Prostate gland (tissue), 2 donors: ENCODE measurements at regions not wholly inside any gene's neighbourhood (a gene's known extent, or its start where the extent isn't known, plus 50 kb on each side); places are given as distances from the start of the nearest gene placed in this dataset.
"Not testable (repeated sequence)": the region's sequence is repeated elsewhere in the genome, so short reads cannot be mapped to it uniquely, and the experiment has no call there.

Experiments
- DNase-seq: peaks from one replicate; pipeline ENCODE4 v3.0.0-alpha.2; 2019; ENCODE audit warnings: low spot score
- H3K27ac ChIP-seq, 2 donors: fragments of 200-600 bp; sonication (generic); 2 replicates each; pipeline ENCODE4 v1.5.1; 2017 to 2019
- H3K27me3 ChIP-seq: fragments of 200-600 bp; sonication (generic); replicated peaks from 2 replicates; pipeline ENCODE4 v1.5.1; 2019; ENCODE audit not compliant: insufficient read depth
- H3K36me3 ChIP-seq, 2 donors: fragments of 200-600 bp; sonication (generic); 1 replicate in 1 of 2; 2 replicates in 1 of 2; pipeline versions ENCODE4 v1.5.1 to v1.8.1; 2017 to 2019
- H3K4me1 ChIP-seq: fragments of 200-600 bp; sonication (generic); replicated peaks from 2 replicates; pipeline ENCODE4 v1.5.1; 2019
- H3K4me3 ChIP-seq, 2 donors: fragments of 200-600 bp; sonication (generic); 2 replicates each; pipeline ENCODE4 v1.5.1; 2017 to 2019
- H3K9me3 ChIP-seq: fragments of 200-600 bp; sonication (generic); 2 replicates; pipeline ENCODE4 v1.5.1; 2017
- CTCF ChIP-seq, 4 experiments: fragments of 200-600 bp in 2 of 4; fragments of 450-650 bp in 2 of 4; sonication (generic) in 2 of 4; IDR thresholded peaks; 1 replicate in 3 of 4; 2 replicates in 1 of 4; pipeline ENCODE4 v1.5.1; 2016 to 2019; ENCODE audit warnings: antibody characterized with exemption in 4 of 4, mild to moderate bottlenecking in 2 of 4, moderate library complexity in 2 of 4
- POLR2A ChIP-seq: fragments of 450-650 bp; IDR thresholded peaks from one replicate; pipeline ENCODE4 v1.6.1; 2016; ENCODE audit warnings: antibody characterized with exemption, mild to moderate bottlenecking
- POLR2AphosphoS5 ChIP-seq: sonication (generic); formaldehyde crosslinking; IDR thresholded peaks from one replicate; pipeline ENCODE4 v1.6.1; 2017; ENCODE audit warnings: antibody characterized with exemption
- WGBS: methylation state at CpG from one replicate; pipeline ENCODE4 v1.1.5; 2018; 5-methylcytosine and 5-hydroxymethylcytosine counted together
- intact Hi-C: fragments of 100-400 bp; cut with DNase I; formaldehyde crosslinking; loops from one replicate; pipeline ENCODE4 v1.14.2; 2022

GRCh38 chr20:53808733-53809132 is 215.1 kb upstream of the ZNF217 start:
- 87% methylated on average over 3 of the region's 3 CpGs for WGBS
- TF ChIP-seq CTCF (IDR thresholded peaks at IDR 0.05): no peak
- TF ChIP-seq POLR2A: no peak
- TF ChIP-seq POLR2AphosphoS5: no peak
- intact Hi-C loops: no loop called here
- Histone ChIP-seq H3K9me3 (no peaks in the 10 kb centered on the region), H3K36me3 (no peaks in the 10 kb centered on the region), H3K27ac (no peak overlapping the region), H3K27me3 (no peaks in the 10 kb centered on the region), H3K4me1 (no peaks in the 10 kb centered on the region), H3K4me3 (no peak overlapping the region)
- no peak for DNase-seq

GRCh38 chr20:53808302-53808701 is 214.7 kb upstream of the ZNF217 start:
- H3K4me3 ChIP-seq, H3K4me1 ChIP-seq, H3K9me3 ChIP-seq, H3K27me3 ChIP-seq, DNase-seq, H3K36me3 ChIP-seq, H3K27ac ChIP-seq, intact Hi-C loops: not testable (repeated sequence)
- WGBS: 95% methylated on average over 10 of the region's 10 CpGs

GRCh38 chr20:53806683-53807401 is 213.2 kb upstream of the ZNF217 start:
- no peak overlapping the region for H3K27ac ChIP-seq
- no peaks in the 10 kb centered on the region for H3K27me3 ChIP-seq
- TF ChIP-seq CTCF (IDR thresholded peaks at IDR 0.05): no peak
- TF ChIP-seq POLR2A: no peak
- no peak for TF ChIP-seq POLR2AphosphoS5
- no peaks in the 10 kb centered on the region for H3K36me3 ChIP-seq
- intact Hi-C loops: no loop called here
- no peaks in the 10 kb centered on the region for H3K4me1 ChIP-seq
- H3K4me3 ChIP-seq: no peak overlapping the region
- WGBS: 89% methylated on average over 6 of the region's 6 CpGs
- no peaks in the 10 kb centered on the region for H3K9me3 ChIP-seq
- no peak for DNase-seq

- Histone ChIP-seq H3K36me3 (no peaks in the 10 kb centered on the region), H3K4me3 (no peak overlapping the region), H3K9me3 (no peaks in the 10 kb centered on the region), H3K27me3 (no peaks in the 10 kb centered on the region), H3K4me1 (no peaks in the 10 kb centered on the region), H3K27ac (no peak overlapping the region)
- 45% methylated on average over 5 of the region's 5 CpGs for WGBS
- TF ChIP-seq POLR2A (no peak), CTCF (IDR thresholded peaks at IDR 0.05) (no peak), POLR2AphosphoS5 (no peak)
- intact Hi-C loops: no loop called here
- no peak for DNase-seq
Observed at GRCh38 chr20:53805895-53806384, 212.3 kb upstream of the ZNF217 start.

GRCh38 chr20:53804920-53805894 is 211.6 kb upstream of the ZNF217 start:
- Histone ChIP-seq H3K36me3 (no peaks in the 10 kb centered on the region), H3K27me3 (no peaks in the 10 kb centered on the region), H3K4me1 (no peaks in the 10 kb centered on the region), H3K9me3 (no peaks in the 10 kb centered on the region), H3K27ac (no peak overlapping the region), H3K4me3 (no peak overlapping the region)
- no peak for DNase-seq
- intact Hi-C loops: no loop called here
- TF ChIP-seq CTCF (IDR thresholded peaks at IDR 0.05): no peak
- whole genome bisulfite sequencing: 84% methylated on average over 8 of the region's 8 CpGs

- intact Hi-C loops, H3K27ac ChIP-seq, H3K36me3 ChIP-seq, H3K4me1 ChIP-seq, H3K9me3 ChIP-seq, DNase-seq, H3K27me3 ChIP-seq, H3K4me3 ChIP-seq: not testable (repeated sequence)
- 96% methylated on average over 7 of the region's 7 CpGs for WGBS
Observed at GRCh38 chr20:53804308-53804707, 210.7 kb upstream of the ZNF217 start.
